ENCODE measurements at regions not wholly inside any gene's neighbourhood (a gene's known extent, or its start where the extent isn't known, plus 50 kb on each side); places are given as distances from the start of the nearest gene placed in this dataset.
A peak's percentile ranks its signal among the peaks of the same experiment; 100 is the strongest.

GRCh38 chr6:84866715-84867114 is 102.3 kb upstream of the TBX18 start (continued):
- TF ChIP-seq ATF3 (IDR thresholded peaks at IDR 0.05) = peak; percentile 73
- no peak for TF ChIP-seq ATF3 (CRISPR knock-in tag; conservative IDR thresholded peaks at IDR 0.05)
- peak; percentile 51; the same call in 1 of the 2 replicates for TF ChIP-seq CEBPB (tag; IDR thresholded peaks at IDR 0.05)
- no peak for TF ChIP-seq MAFF (IDR thresholded peaks at IDR 0.05; ENCODE audit: low read length)
- TF ChIP-seq MYC (IDR thresholded peaks at IDR 0.05; ENCODE audit: low read depth, low read length) = 0 out of 2 replicates have a peak, but pooled peaks have one; percentile 35
- no peak for TF ChIP-seq MYC (CRISPR knock-in tag; IDR thresholded peaks at IDR 0.05; ENCODE audit: borderline replicate concordance, low read depth)
- TF ChIP-seq TFE3 (CRISPR knock-in tag; IDR thresholded peaks at IDR 0.05) = no peak
- TF ChIP-seq CREB1 (IDR thresholded peaks at IDR 0.05) = no peak
- no peak for TF ChIP-seq CREB1 (CRISPR knock-in tag; IDR thresholded peaks at IDR 0.05)
- peak; percentile 93 for TF ChIP-seq ATF4 (CRISPR knock-in tag; IDR thresholded peaks at IDR 0.05)

Data from K562 (cell line).